AG08395 (cell line): ENCODE measurements at regions not wholly inside any gene's neighbourhood (a gene's known extent, or its start where the extent isn't known, plus 50 kb on each side); places are given as distances from the start of the nearest gene placed in this dataset.
"Not testable (repeated sequence)": the region's sequence is repeated elsewhere in the genome, so short reads cannot be mapped to it uniquely, and the experiment has no call there.

Experiments
- DNase-seq: peaks from one replicate; pipeline ENCODE4 v3.0.0; 2012; ENCODE audit warnings: mixed read lengths, low spot score

- DNase-seq: no peak
These were observed 130.8 kb upstream of the PRR20G start for GRCh38 chr3:127418560-127419147.

- DNase-seq: no peak
These were observed 130.1 kb upstream of the PRR20G start for GRCh38 chr3:127417709-127418559.

GRCh38 chr3:127413871-127414270, 126.0 kb upstream of the PRR20G start:
- no peak for DNase-seq

GRCh38 chr3:127413318-127413673, 125.5 kb upstream of the PRR20G start:
- no peak for DNase-seq

GRCh38 chr3:127412578-127413317, 124.9 kb upstream of the PRR20G start:
- no peak for DNase-seq

GRCh38 chr3:127411875-127412274, 124.0 kb upstream of the PRR20G start:
- not testable (repeated sequence) for DNase-seq

GRCh38 chr3:127411083-127411727, 123.4 kb upstream of the PRR20G start:
- DNase-seq: no peak

GRCh38 chr3:127410678-127411077, 122.8 kb upstream of the PRR20G start:
- no peak for DNase-seq

GRCh38 chr3:127410137-127410488, 122.3 kb upstream of the PRR20G start:
- no peak for DNase-seq

GRCh38 chr3:127409421-127410136, 121.7 kb upstream of the PRR20G start:
- no peak for DNase-seq

- DNase-seq: no peak
These were observed 121.0 kb upstream of the PRR20G start for GRCh38 chr3:127408684-127409420.

GRCh38 chr3:127408022-127408683, 120.3 kb upstream of the PRR20G start:
- DNase-seq: no peak

GRCh38 chr3:127407026-127407939, 119.4 kb upstream of the PRR20G start:
- DNase-seq: no peak

- DNase-seq: no peak
These were observed 118.6 kb upstream of the PRR20G start for GRCh38 chr3:127406309-127407025.

- no peak for DNase-seq
These were observed 117.9 kb upstream of the PRR20G start for GRCh38 chr3:127405791-127406190.

- no peak for DNase-seq
These were observed 117.3 kb upstream of the PRR20G start for GRCh38 chr3:127405010-127405598.

GRCh38 chr3:127404221-127405009, 116.6 kb upstream of the PRR20G start:
- no peak for DNase-seq

GRCh38 chr3:127403795-127404194, 115.9 kb upstream of the PRR20G start:
- DNase-seq: no peak
